NCI-H1436 (cell line): ENCODE measurements at regions not wholly inside any gene's neighbourhood (a gene's known extent, or its start where the extent isn't known, plus 50 kb on each side); places are given as distances from the start of the nearest gene placed in this dataset.
A peak's percentile ranks its signal among the peaks of the same experiment; 100 is the strongest.
"Not testable (repeated sequence)": the region's sequence is repeated elsewhere in the genome, so short reads cannot be mapped to it uniquely, and the experiment has no call there.

ENCODE experiments used
- DNase-seq: peaks from one replicate; lab custom pipeline; 2025; lab: John Stamatoyannopoulos, UW

DNA sequence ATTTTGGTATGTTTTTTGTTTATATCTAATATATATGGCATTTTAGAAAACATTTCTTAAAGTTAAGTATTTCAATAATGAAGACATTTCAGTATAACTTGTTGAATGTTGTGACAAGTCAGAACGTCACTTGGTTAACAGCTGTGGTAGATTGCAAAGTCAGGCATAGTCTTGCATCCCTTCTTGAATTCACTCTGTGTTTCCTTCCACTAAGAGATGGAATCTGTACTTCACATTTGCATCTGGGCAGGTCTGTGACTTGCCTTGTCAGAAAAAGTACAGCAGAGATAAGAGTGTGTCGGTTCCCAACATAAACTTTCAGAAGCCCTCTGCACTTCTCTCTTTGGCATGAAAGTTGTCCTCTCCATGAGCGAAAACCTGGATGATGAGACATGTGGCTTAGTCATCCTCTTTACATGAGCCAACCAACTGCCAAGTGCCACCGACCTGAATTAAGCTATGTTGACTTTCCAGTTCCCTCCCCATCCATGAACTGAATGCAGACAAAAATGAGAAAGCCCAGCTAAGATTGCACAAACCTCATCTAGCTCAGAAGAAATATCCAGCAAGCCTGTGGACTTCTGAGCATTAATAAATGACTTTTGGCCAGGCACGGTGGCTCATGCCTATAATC lies 1730.2 kb downstream of the MRPL39 start:
- no peak for DNase-seq

DNA sequence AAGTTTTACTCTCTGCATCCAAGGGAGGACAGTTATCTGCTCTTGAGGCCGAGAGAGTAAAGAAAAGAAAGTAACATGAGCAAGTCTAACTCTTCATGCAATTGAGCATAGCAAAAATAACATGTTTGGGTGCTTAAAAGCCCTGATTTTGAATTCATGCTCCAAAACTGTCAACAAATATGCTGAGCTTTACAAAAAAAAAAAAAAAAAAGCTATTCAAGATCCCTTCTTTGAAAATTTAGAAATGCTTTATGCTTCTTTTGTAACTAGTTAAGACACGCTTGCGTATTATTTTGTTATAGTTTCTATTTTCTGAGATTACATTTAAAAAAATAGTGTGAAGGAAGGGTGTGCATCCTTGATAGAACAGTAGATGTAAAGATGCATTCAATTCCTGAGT lies 1733.0 kb downstream of the MRPL39 start:
- DNase-seq, result no peak

DNA sequence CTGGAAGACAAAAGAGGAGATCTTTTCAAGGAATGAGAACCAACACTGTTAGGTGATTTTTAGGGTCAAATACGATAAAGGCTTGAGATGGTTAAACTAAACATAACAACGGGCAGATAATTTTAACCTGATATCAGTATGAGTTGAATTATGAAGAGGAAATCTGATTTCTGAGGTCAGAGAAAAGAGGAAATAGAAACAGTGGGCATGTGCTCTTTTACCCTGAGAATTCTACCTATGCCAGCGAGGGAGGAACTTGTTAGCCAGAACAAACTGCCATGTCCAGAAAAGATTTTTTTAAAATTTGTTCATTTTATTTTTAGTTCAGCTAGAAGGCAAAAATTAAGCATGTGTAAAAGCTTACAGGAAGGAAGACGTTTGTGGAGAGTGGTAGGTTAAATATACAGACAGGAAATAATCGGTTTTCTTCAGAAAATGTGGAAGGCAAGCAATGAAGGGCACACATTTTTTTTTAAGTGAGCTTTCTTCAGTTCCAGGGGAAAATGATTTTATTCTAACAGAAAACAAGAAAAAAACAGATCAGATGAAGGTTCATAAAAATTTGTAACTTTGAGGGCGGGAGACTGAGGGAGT lies 1745.3 kb downstream of the MRPL39 start:
- no peak for DNase-seq

DNA sequence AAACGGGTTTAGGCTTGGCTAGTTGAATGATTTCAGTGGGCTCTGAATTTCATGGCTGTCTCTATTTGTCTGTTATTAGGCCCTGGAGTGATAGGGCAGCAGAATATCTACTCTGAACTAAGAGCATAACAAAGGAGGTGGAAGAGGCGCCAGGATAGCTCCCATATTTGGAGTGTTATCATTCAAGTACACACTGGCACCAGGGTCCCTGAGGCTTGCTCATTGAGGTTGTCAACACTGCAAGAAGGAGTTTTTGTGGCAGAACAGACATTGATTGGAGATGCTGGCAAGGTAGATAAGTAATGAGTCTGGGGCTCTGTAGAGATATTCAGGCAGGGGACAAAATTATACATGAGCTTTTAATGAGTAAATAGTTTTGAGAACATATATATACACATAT lies 1748.4 kb downstream of the MRPL39 start:
- DNase-seq, result no peak

DNA sequence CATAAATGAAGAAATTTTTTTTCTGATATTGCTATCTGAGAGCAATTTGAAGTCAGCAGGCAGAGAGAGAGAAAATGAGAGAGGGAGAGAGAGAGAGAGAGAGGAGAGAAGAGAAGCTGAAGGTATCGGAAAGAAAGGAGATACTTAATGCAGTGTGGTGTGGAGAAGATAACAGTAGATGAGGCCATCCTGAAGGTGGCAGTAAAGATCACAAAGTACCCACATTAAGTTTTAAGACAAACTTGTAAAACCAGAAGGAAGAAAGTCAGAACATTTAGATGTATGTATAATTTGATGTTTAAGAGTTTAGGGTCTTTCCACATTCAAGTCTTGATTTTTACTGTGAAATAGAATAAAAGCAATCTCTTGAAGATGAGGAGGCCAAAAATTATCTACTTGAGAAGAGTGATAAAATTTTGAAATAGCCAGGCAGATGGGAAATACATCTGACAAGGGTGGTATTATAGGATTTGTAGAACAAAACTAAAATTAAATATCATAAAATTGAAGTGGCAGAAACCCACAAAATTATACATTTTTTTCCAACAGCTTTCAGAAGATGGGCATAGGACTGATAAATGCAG lies 1753.4 kb downstream of the MRPL39 start:
- no peak for DNase-seq

DNA sequence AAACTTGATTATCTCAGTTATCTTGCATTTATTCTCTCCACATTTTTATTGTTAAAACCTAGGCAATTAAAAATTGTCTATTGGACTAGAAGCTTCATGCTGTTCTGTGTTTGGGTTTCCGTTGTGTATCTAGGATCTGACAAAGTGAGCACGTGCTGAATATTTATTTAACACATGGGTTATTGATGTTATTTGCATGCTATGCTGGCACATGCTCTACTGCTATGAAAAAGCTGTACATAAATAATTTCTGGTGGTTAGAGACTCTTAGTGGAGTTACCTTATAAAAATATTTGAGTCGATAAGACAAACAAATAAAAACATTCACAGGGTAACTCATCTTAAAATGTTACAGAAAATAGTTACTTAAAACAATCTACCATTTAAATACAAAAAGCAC lies 1769.7 kb downstream of the MRPL39 start:
- DNase-seq, result no peak

GRCh38 chr21:23822760-23823159 lies 1784.5 kb downstream of the MRPL39 start:
- peak; percentile 80 for DNase-seq

- DNase-seq, result no peak
These were observed 1789.9 kb downstream of the MRPL39 start for GRCh38 chr21:23817337-23817736.

GRCh38 chr21:23812485-23812884 lies 1794.8 kb downstream of the MRPL39 start:
- DNase-seq, result no peak

DNA sequence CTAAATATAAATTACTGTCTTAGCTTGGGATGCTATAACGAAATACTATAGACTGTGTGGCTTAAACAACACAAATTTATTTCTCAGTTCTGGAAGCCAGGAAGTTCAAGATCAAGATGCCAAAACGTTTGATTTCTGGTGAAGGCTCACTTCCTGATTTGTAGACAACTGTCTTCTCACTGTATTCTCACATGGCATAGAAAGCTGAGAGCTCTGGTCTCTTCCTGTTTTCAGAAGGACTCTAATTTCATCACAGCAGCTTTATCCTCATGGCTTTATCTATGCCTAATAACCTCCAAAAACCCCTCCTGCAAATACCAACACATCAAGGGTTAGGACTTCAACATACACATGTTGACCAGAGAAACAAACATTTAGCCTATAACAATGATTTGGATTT lies 1795.5 kb downstream of the MRPL39 start:
- no peak for DNase-seq

DNA sequence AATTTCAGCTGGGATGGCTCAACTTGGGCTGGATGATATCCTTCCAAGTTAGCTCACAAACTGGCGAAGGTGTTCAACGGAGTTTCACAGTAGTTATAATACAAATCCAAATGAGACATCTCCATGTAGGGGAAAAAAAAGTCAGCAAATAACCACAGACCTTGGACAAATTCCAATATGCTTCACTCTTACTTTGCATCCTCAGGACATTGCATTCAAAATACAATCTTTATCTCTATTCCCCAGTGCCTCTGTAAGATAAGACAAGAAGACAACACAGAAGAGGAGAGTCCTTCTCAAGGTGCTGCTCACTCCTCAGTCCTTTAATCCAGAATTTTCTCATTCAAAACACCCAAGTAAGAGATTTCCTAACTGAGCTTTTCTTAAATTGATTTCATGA lies 1797.7 kb downstream of the MRPL39 start:
- DNase-seq, result no peak

DNA sequence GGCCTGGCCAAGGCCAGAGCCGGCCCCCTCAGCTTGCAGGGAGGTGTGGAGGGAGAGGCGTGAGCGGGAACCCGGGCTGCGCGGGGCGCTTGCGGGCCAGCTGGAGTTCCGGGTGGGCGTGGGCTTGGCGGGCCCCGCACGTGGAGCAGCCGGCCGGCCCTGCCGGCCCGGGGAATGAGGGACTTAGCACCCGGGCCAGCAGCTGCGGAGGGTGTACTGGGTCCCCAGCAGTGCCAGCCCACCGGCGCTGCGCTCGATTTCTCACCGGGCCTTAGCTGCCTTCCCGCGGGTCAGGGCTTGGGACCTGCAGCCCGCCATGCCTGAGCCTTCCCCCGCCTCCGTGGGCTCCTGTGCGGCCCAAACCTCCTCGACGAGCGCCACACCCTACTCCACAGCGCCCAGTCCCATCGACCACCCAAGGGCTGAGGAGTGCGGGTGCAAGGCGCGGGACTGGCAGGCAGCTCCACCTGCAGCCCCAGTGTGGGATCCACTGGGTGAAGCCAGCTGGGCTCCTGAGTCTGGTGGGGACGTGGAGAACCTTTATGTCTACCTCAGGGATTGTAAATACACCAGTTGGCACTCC lies 1800.2 kb downstream of the MRPL39 start:
- not testable (repeated sequence) for DNase-seq

DNA sequence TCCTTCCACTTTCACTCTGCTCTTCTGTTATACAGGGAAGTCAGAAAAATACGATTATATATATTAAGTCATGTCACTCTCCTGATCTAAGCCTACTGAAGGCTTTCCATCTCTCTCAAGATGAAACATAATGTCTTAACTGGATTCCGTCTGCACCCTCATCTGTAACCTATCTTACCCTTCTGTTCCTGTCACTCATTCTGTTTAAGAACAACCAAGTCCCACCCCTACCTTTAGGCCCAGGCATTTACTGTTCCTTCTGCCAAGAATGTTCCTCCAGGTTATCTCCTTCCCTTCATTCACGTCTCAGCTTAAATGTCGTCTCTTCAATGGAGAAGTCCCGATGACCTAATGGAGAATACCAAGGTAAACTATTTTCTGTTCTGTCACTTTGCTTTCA lies 1802.4 kb downstream of the MRPL39 start:
- DNase-seq, result no peak

DNA sequence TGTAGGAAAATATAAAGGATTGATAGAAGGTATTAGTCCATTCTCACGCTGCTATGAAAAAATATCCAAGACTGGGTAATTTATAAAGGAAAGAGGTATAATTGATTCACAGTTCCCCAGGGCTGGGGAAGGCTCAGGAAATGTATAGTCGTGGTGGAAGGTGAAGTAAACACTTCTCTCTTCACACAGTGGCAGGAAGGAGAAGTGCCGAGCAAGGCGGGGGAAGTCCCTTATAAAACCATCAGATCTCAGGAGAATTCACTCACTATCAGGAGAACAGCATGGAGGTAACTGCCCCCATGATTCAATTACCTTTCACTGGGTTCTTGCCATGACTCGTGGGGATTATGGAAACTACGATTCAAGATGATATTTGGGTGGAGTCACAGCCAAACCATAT lies 1806.0 kb downstream of the MRPL39 start:
- DNase-seq, result no peak

GRCh38 chr21:23799376-23799775 lies 1807.9 kb downstream of the MRPL39 start:
- DNase-seq, result no peak

- no peak for DNase-seq
These were observed 1815.0 kb downstream of the MRPL39 start for GRCh38 chr21:23792300-23792699.

- DNase-seq, result no peak
These were observed 1817.4 kb downstream of the MRPL39 start for GRCh38 chr21:23789864-23790263.

GRCh38 chr21:23780326-23780725 lies 1827.0 kb downstream of the MRPL39 start:
- no peak for DNase-seq

- DNase-seq, result no peak
These were observed 1863.5 kb downstream of the MRPL39 start for GRCh38 chr21:23743821-23744220.

DNA sequence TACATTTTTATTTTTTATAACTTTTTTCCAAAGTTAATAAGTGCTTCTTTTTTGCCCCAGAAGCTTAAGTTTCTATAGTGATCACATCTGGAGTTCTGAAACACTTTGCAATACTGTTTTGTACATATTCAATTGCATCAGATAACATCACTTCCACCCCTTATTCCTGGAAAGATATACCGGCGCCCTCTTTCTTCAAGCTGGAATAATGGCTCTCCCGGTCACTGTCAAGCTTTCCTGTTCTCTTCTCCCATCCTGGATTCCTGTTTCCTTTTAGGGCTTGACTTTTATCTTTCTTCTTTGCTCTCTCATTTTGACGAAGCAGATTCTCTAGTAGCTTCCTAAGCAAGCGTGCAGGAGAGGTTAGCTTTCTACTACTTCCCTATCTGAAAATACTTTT lies 1866.8 kb downstream of the MRPL39 start:
- DNase-seq, result no peak

DNA sequence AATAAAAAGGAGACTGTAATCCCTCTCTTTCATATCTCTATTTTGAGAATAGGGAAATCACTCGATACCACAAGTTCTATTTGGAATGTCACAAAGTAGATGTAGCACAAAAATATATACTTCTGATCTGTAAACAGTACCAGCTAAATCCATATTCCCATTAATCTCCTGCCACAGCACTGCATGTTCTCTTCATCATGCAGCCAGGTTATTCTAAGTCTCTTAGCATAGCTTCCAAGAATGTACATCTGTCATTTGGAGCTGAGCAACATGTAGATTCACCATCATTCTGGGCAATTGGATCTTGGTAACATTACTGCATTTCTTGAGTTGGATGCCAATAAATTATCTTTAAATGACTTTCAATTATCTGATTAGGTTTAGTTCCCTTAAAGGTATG lies 1874.5 kb downstream of the MRPL39 start:
- no peak for DNase-seq

DNA sequence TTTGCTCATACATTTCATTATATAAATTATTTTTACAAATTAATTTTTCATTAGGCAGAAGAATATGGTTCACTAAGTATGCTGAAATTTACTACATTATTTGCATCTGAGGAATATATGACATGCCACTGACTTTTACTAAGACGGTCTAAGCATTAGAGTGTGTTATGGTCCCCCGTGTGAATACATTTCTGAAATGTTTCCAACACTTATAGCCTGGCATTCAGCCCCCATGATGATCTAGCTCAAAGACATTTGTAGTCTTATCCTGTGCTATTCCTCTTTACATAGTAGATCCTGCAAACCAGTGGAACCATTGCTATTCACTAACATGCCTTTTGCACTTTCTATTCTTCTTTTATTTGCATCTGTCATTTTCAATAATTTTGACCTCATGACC lies 1878.0 kb downstream of the MRPL39 start:
- no peak for DNase-seq

- no peak for DNase-seq
These were observed 1881.7 kb downstream of the MRPL39 start for GRCh38 chr21:23725576-23725975.
